Left forelimb (tissue), 1 donor: ENCODE measurements at regions not wholly inside any gene's neighbourhood (a gene's known extent, or its start where the extent isn't known, plus 50 kb on each side); places are given as distances from the start of the nearest gene placed in this dataset.
"Not testable (repeated sequence)": the region's sequence is repeated elsewhere in the genome, so short reads cannot be mapped to it uniquely, and the experiment has no call there.

ENCODE experiments used
- DNase-seq: peaks from one replicate; pipeline ENCODE4 v3.0.0-alpha.2; 2018; ENCODE audit warnings: low spot score

DNA sequence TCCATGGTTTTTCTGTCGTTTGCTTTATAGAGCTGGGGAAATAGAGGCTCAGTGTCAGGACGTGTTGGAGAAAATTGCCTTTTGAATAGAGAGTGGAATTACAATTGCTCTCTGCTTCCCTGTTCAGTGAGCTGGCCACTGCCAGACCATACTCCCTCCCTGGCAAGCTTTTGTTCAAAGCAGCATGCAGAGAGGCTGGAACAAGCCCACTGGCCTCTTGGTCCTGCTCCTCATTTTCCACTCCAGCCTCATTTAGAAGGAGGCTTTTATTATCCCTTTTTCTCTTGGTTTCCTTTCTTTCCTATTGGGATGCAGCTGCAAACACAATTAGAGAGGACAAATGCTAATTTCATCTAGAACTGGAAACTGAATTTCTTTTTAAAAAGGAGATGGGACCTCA is 302.2 kb upstream of the PODXL start:
- no peak for DNase-seq

DNA sequence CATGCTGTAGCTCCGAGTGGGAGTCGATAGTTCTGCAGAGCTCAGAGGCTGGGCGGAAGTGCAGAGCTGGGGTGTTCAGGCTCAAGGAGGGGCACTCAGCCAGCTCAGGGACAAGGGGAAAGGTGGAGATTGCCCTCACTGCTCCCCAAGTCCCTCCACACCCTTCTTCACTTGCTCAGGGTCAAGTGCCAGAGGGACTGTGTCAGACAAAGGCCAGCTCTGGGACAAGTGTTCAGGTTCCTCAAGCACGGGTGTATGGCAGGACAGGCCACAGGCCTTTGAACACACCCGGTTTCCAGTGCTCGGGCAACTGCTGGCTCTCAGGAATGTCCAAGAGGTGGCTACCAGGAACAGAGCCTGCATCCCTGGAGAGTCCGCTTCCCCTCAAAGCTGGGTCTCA is 293.0 kb upstream of the PODXL start:
- DNase-seq, result no peak

DNA sequence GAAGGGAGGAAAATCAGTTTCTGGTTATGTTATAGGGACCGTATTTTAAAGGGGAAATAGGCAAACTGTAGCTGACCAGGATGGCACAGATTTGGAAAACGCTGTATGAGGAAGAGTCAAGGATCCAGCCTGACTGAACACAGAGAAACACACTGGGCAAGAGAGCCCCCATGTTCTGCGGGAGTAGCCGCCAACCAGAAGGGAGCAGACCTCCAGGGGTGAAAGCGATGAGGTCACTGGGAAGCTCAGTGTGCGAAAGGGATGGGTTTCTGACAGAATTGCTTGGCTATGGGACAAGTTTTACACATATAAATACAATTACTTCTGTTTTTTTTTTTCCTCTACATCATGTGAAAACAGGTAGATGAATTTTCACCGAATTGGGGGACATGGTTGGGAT is 291.6 kb upstream of the PODXL start:
- no peak for DNase-seq

DNA sequence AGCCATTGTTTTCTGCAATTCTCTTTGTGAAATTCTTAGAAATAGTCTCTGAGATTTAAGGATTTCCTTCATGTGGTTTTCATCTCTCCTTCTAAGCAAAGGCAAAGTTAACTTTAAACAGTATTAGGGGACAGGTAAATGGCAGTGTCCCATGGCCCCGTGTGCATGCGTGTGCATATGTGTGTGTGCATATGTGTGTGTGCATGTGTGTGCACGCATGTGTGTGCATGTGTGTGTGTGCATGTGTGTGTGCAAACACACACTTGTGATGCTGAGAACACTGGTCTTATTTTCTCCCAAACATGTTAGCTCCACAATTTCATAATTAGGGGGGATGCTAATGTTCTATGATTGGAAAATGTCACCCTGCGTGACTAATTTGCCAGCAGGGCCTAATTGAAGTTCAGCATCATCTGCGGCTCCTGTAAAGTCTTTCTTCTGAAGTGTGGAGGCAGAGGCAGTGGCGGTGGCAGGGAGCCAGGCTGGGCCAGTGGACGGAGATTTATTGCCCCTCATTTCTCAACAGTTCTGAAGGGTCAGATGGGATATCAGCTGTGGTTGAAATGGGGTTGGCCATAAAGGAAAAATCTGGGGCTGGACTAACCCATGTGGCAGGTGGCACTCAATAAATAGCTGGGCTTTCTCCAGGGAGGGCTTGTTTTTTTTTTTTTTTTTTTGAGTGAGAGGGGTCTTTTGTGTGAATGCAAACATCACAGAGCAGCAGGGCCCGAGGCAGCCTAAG is 289.3 kb upstream of the PODXL start:
- no peak for DNase-seq

DNA sequence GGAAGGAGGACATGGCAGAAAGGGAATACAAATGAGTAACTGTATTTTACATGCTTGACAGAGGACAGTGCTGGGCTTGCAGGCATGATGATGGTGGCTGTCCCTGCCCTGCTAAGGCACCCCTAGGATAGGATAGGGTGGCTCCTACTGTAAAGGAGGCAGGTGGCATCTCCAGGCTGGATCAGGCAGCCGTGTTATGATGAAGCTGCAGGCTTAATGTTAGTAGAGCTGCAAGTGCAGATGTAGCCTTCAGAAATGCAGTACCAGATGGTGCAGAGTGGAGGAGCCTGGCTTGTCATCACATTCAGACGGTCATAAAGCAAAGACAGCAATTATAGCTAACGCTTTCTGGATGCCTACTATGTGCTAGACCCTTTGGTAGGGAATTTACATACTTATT is 287.9 kb upstream of the PODXL start:
- no peak for DNase-seq

DNA sequence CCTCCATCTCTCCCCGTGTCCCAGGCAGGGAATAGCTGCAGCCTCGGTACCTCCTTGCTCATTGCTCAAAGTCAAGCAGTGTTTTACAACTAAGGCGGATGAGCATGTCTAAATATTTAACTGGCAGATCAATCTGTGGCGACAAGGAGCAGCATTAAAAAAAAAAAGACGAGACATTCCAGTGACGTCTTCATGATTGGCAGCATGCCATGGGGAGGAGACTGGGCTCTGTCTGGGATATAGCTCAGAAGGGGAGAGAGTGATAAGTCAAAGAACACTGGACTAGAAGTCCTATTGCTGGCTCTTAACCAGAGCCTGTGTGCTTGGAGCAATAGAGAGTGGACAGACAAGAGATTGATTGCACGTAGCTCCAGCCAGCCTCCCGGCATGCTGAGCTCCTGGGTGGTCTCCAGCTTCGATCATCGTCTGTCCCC is 287.5 kb upstream of the PODXL start:
- DNase-seq, result no peak

DNA sequence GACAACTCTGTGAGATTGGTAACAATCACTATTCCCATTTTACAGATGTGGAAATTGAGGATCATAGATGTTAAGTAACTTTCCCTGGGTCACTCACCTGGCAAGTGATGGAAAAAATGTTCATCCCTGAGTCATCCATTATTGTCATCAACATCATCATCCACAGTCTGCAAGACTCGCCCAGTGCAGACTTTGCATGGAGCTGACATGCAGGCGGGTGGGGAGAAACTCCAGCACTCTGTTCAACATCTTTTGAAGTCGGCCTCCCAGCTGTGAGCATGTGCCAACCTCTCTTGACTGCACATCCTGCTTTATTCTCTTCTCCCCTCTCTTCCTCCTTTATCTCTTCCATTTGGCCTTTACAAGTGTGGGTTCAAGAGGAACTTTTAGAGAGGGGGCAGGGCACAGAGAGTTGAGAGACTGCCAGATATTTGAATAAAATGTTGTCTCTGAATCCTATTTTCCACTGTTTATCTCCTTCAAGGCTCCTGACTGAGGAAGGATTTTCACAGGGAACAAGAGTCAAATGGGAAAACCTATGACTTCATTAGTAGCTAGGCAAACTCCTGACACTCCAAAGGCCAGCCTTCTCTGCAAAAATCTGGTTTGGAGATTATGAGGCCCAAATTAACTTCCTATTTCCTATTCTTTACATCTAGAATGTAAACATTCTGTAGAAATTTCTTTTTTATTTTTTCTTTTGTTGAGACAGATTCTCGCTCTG is 283.7 kb upstream of the PODXL start:
- DNase-seq, result no peak

DNA sequence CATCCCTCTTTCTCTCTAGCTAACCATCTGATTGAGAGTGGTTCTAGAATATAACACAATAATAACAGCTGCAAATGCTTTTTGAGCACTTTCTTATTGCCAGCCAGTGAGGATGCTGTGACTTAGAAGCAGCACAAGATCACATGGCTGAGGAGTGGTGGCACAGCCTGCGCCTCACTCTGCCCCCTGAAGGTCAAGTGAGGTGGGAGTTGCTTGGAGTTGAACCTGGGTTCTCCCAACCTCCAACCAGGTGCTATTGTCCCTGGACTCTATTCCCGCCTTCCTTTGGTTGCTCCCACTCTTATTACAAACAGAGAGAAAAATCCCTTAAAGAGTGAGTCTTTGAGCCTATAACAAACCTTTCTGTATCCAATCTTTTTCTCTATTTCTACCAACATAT is 280.3 kb upstream of the PODXL start:
- no peak for DNase-seq

DNA sequence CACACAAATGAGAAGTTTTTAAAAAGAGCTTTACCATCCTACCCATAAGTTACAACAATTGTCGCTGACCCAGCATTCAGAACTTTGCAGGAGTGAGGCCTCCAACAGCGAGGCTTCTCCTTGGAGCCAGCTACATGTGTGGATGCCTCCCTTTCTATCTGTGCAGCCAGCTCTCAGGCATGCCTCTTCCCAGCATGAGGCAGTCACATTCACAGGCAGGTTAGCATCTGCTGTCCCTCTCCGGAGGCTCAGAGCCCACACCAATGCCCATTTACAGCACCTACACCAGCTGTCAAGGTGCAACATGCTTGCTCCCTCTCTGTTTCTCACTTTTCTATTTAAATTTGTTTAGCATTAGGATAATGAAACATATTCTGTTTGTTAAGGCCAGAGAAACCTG is 278.7 kb upstream of the PODXL start:
- no peak for DNase-seq

DNA sequence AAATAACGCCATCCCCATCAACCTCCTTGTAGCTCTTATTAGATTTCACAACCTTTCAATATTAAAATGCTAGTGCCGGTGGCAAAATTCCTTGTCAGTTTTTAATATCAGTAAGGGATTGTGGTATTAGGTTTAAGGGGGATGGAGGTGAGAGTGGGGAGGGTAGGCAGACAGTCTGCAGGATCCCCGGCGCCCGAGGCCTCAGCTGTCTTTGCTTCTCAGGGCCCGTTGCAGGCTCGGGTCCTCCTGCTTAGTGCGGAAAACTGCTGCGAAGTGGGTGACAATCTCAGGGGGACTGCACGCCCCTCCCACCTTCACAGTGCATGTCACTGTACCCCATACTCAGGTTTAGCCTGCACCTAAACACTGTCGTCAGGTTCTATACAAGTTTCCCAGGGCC is 274.3 kb upstream of the PODXL start:
- no peak for DNase-seq

DNA sequence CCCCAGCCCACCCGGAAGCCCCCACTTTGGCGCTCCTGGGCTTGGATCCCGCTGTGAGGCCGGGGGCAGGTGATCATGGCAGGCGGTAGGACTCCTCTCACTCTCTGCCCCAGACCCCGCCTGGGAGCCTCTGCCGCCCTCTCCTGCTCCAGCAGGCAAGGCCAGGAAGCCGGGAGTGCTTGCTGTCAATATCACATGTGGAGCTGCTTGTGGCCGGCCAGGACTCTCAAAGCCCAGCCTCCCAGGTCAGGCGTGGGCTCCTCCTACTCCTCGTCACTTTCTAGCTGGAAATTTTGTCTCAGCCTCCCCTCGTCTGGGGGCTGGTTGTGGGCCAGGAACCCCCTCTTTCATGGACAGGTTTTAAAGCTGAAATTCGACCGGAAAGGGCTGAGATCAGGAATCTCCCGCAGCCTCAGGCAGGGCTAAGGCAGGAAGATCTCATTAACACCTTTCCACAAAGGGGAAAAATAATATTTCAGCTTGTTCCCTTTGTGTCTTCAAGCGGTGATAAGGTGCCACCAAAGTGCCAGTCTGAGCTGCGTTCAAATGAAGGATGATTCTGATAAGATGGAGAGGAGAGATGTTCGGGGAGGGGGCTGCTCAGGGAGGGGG is 273.6 kb upstream of the PODXL start:
- no peak for DNase-seq

DNA sequence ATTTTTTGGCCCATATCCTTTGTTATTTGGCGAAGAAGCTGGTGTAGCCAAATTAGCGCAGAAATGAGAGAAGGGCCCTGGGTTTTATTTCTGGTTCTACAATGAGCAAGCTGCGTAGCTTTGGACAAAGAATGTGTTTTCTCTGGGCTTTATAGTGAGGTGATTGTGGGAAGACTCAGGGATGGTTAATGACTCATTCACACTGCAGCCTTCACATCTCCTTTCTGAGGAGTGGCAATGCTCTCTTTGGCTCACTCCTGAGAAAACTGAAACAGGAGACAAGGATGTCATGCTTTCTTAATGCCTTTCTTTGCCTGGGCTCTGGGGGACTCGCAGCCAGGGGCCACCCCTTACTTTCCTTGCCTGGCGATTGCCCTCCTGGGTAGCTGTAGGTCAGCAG is 271.0 kb upstream of the PODXL start:
- DNase-seq, result no peak

DNA sequence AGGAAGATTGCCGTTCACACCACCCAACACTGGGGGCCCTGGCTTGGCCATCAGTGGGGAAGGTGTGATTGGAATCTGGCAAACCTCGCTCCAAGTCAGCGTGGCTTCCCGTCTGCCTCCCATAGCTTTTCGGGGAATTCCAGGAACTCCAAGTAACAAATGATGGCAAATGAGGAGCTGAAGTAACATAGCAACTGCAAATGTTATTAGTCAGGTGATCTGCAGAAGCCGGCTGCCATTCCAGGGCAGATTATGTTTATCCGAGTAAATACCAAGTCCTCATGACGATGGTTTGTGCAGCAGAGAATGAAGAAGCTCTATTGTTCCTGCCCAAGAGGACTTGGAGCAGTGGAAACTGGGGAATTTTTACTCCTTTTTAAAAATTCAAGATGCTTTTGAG is 270.5 kb upstream of the PODXL start:
- no peak for DNase-seq

DNA sequence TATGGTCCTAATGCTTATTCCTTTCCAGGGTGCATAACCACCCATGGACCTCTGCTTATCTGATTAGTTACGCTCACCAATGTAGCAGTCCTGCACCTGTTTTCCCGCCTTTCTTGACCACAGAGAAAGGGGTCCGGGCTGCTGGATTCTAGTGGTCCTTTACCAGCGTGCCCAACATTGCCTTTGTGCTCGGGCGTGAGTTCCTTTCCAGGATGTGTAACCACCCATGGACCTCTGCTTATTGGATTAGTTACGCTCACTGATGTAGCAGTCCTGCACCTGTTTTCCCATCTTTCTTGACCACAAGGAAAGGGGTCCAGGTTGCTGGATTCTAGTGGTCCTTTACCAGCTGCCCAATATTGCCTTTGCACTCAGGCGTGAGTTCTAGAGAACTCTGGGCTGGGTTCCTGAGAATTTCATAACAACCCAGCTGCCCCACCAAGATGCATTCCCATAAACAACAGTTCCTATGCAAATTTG is 267.6 kb upstream of the PODXL start:
- not testable (repeated sequence) for DNase-seq

DNA sequence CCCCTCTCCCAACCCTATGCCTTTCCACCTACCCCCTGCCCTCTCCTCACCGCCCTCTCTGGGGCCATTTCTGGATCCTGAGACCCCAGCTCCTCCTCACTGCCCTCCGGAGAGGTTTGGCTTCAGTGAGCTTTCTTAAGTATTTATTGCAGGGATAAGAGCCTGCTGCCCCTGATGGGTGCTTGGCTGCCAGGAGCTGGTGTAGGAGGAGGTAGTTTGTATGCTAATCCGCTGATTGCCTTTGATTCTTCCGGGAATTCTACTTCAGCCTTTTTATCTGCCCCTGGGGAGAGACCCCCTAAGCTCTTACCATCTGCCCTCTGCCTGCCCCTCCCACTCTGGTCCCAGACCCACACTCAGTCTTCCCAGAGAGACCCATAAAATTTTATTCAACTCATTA is 263.5 kb upstream of the PODXL start:
- DNase-seq, result no peak

DNA sequence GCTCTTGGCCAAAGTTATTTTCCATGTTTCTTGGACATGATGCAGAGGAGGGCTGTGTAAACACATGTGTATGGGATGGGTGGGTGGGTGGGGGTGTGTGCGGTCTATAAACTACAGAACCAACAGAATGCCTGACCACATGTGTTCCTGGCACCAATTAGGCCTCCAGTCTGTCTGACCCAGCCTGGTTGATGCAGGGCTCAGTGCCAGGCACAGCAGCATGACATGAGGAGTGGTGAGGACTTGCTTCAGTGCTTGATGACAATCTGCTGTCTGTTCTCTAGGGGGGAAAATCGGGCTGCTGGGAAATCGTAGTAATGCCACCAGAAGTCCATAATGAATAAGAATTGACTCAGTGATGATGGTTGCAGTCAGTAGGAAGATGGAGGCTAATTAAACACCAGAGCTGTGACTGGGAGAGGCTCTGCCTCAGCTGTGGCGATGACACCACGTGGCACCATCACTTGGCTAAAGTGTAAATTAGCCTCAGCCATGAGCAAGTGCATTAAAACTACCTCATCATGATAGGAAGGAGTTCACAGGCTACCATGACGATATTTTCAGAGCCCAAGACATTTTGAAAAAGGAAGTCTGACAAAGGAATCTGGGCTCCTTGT is 260.1 kb upstream of the PODXL start:
- DNase-seq, result no peak

DNA sequence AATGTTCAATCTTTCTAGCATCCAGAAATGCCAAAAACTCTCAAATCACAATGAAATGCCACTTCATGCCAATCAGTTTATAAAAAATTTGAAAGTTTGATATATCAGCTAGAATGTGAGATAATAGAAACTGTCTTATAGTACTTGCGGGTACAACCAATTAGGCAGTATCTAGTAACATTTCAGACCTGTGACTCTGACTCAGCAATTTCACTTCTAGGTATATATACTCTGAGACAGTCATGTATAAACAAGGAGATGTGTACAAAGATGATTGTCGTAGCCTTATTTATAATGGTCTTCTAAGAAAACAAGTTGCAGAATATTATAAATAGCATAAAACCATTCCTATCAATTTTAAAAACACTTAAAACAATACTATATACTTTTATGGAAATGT is 252.3 kb upstream of the PODXL start:
- no peak for DNase-seq

DNA sequence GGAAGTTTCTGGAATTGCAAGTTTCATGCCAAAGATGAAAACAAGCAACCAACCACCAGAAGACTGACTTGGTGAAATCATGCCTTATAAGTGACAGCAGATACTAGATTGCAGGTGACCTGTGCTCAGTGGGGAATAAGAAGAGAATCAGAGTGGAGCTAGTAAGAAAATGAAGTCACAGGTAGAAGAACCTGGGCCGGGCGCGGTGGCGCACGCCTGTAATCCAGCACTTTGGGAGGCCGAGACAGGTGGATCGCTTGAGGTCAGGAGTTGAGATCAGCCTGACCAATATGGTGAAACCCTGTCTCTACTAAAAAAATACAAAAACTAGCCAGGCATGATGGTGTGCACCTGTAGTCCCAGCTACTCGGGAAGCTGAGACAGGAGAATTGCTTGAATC is 251.7 kb upstream of the PODXL start:
- DNase-seq, result not testable (repeated sequence)

DNA sequence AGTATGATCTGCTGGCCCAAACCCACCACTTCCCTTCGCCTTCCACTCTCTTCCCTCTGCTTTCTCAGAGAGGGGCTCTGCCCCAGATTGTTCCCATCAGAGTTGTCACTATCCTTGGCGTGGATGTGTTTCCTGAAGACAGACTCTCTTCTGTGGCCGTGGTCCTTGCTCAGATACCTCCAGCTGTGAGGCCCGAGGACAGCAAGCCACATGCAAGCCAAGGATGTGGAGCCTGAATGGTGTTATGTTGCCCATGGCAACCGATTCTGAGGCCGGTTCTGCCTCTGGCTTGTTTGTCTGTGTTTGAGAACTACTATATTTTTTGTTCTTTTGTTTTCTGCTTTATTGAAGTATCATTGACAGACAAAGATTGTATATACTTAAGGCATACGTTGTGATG is 247.4 kb upstream of the PODXL start:
- no peak for DNase-seq

DNA sequence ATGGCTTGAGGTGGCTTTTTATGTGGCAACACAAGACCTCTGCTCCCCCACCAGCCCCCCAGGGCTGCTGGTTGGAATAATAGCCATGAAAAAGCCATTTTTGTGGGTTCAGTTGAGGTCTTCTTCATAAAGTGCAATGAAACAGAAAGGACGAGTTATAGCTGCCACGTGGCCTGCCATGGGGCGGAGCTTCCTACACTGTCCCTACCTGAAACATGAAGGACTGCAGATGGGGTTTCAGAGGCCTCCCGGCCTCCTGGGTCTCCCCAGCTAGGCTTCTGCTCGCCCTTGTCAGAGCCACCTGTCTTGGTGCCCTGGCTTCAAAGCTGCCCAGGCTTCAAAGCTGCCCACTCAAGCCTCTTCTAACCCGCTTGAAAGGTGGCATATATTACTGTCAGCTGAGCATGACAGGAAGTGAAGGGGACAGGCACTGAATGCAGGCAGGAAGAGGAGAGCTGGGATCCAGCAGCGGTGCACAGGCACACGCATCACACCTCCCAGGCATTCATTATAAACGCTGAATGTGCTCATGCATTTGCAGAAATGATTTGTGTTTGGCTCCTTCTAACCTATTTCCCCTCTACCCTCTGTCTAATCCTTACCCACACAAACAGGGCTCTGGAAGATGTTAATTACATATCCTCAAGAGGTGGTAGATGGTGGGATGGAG is 245.9 kb upstream of the PODXL start:
- no peak for DNase-seq

DNA sequence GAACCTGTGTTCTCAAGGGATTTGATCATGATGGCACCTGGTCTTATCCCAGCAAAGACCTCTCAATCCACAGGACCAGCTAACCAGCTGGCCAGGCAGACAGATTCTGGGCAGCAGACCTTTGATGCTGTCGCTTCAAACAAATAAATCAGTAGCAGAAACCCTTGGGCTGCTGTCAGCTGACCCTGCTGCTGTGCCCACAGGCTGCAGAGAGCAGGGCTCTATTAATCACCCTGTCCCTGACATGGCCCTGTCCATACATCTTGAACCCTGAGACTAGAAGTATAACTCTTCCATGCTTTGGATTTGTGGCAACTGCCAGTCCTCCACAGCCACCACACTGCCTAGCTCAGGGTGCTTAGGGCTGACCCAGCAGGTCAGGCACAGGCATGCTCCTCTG is 244.1 kb upstream of the PODXL start:
- no peak for DNase-seq

DNA sequence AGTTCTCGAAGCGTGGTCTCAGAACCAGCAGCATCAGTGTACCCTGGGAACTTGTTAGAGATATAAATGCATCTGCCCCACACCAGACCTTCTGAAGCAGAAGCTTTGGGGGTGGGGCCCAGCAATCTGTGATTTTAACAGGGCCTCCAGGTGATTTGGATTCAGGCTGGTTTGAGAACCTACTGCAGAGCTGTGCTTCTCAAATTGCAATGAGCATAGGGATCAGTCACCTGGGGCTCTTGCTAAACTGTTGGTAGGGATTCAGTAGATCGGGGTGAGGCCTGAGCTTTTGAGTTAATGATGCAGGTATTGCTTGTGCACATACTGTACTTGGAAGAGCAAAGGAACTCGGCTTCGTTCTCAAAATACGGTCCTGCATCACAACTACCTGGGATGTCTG is 243.6 kb upstream of the PODXL start:
- DNase-seq, result no peak
